DMS53 (cell line): ENCODE measurements at regions not wholly inside any gene's neighbourhood (a gene's known extent, or its start where the extent isn't known, plus 50 kb on each side); places are given as distances from the start of the nearest gene placed in this dataset.
"Not testable (repeated sequence)": the region's sequence is repeated elsewhere in the genome, so short reads cannot be mapped to it uniquely, and the experiment has no call there.

ENCODE experiments used
- DNase-seq: peaks from one replicate; lab custom pipeline; 2025; lab: John Stamatoyannopoulos, UW

DNA sequence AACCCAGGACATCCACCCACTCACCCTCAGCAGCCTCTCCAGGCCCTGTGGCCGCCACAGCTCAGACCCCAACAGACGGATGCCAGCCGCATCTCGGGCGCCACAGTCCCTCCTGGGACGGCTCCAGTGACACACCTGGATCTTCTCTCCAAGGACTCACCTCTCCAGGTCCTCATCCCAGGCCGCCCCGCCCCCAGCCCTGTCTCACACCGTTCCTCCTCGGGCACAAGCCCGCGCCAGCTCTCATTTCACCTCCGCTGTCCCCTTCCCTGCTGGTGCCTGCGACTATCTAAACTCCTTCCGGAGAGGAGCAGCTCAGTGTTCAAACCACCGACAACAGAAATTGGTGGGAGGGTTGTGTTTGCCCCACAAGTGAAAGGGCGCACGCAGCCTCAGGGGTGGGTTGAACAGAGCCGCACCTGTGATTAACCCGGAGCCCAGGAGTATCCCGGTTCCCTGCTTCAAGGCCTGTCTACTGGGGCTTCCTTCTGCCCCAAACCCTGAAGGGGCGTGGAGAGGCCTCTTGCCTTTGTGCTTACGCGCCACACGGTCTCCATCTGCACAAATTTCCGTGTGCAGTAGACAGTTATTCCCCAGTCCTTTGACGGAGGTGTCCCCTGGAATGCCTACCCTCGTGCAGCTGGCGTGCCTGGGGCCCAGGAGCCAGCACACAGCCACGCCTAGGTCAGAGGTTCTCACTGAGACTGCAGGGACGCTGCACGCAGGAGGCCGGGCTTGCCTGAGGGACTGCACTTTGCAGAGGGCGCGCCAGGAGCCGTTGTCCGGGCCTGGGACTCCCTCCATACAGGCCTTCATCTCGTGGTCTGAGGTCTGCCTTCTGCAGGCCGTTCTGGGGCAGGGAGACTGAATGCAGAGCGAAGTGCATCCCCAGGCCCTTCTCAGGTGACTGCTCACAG is 232.7 kb downstream of the DLL1 start:
- no peak for DNase-seq

DNA sequence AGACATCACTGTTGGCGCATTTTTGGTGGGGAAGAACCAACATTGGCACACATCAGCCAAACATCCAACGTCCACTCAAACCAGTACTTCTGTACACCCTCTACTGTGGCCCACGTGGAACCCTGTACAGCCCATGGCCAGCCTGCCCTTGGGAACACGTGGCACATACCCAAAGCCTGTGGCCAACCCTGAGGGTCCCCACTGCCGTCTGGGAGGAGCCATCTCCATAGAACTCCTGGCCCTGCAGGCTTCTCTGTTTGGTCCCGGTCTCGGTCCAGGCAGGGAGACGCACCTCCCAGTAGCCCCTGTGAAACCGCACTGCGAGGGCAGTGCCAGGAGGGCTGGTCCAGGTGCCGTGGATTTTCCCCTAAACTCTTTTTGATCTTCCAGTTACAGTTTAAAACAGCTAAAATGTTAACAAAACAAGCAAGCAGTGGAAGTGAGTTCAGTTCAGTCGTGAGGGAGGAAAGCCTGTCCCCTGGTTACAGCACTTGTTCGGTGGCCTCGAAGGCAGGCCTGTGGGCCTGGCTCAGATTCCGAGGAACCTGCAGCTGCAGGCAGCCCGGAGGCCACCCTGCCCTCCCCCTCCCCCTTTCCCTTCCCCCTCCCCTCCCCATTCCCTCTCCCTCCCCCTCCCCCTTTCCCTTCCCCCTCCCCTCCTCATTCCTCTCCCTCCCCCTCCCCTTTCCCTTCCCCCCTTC is 233.7 kb downstream of the DLL1 start:
- DNase-seq = no peak

DNA sequence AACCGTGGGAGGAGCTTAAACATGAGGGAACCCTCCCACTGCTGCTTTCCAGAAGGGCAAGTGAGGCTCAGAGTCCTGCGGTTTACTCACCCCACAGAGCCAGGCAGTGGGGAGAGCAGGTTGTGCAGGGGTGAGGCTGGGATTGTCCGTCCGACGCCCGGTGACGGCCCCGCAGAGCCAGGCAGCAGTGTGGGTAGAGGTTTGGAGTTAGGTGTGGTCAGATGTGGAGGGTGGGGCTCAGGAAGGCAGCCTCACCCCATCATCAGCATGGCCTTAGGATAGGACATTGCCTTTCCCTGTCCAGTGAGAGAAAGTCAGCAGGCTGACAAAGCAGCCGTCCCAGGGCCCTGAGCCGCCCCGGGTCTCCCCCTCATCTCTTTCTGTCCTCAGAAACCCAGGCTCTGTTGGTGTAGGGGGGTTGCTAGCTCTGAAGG is 234.6 kb downstream of the DLL1 start:
- DNase-seq = no peak

DNA sequence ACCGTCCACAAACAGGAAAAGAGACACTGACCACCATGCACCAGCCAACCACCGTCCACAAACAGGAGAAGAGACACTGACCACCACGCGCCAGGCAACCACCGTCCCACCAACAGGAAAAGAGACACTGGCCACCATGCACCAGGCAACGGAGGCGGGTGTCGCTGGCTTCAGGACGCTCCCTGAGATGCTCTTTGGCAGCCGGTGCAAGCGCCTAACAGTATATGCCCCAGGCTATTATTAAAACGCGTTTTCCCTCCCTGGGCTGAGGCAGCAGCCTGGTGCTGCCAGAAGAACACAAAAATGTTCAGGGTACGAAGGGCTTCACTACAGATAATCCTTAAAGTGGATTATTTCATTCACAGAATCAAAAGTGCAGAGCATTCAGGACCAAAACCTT is 235.1 kb downstream of the DLL1 start:
- not testable (repeated sequence) for DNase-seq

DNA sequence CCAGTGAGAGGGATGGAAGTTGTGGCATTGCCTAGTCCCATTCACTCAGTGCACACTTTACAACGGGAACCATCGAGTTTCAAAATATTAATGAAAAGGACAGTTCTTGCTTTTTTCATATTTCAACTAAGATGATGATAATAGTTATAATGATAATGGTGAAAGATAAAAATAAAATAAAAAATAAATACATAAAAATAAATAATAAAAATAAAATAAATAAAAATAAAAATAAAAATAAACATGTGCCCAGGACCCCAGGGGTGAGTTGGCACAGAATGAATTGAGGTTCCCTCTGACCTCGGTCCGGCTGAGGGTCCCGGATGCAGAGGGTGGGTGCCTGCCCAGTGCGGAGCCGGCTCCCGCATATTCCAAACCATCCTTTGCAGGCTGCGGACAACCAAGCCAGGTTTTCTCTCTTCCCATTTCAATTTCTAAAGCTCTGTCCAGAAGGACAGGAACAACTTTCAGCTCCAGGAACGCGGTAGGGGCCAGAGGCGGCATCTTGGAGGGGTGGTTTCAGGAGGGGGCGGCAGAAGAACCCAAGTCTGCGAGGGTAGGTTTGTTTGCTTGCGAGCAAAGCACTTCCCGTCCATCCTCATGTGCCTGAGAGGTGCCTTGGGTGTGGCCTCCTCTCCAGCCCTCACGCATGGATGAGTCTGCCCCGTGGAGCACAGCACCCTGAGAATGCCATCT is 236.8 kb downstream of the DLL1 start:
- DNase-seq = no peak

DNA sequence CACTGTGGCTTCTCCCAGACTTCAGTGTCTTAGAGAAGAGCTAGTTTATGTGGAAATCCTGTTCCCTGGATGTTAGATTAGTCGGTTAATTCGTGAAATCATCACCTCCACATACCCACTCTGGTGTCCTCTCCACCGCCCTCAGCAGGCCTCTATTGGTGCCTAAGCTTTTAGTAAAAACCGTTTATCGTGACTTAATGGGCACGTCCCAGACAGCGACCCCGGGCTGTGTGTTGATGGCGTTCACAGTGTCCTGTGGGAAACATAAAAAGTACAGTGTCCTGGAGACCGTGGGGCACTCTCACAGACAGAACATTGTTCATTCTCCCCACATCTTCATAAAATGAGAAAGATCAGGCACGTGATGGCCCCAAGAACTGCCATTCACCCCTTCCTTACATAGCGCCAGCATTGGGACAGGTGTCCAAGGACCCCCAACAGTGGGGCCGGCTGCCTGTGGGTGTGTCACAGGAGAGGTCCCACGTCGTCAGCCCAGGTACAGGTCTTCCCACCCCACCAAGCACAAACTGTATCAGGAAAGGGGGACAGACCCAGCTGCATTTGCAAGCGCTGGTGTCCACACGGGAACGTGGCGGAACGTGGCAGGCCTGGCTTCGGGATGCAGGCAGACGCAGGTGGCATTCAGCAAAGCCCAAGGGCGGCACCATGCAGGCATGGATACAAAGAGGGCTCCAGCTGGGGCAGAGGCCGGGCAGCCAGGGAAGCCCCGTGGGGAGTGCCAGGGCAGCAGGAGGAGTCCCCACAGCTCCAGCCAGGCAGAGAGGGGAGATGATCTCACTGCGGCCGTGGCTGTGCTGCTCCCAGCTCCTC is 237.7 kb downstream of the DLL1 start:
- DNase-seq = no peak

DNA sequence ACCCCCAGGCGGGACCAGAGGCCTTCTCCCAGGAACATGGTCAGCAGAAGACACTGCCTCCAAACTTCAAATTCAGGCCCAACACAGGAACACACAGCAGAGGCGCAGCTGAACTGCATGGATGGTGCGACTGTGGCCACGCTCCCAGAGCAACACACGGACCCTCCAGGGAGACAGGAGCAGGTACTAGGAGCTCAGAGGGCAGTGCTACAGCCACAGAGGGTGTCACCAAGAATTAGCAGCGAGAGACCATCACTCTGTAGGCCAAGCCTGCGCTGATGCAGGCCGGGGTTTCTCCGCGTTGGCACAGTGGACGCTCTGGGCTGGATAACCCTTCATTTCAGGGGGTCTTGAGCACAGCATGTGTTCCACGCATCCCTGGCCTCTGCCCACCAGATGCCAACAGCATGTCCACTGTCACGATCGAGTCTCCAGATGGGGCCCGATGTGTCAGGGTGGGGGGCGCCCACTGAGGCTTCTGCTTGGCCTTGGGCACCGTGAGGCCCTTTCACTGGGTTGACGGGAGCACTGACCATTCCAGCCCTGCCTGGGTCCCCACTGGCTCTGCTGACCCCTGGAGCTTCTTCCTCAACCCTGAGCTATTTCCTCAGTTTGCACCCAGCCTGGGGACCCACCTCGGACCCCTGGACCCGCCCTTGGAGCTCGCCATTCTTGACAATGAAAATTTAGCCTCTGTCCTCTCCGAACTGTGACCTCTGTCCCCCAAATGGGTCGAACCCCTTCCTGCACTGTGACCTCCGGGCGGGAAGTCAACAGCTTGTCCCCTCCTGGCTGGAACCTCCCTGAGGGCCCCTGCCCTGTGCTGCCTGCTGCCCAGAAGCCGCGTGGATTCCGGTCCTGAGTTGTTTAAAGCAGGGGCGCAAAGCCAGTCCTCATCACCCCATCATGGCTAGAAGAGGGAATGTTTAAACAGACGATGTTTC is 239.4 kb downstream of the DLL1 start:
- DNase-seq = no peak

DNA sequence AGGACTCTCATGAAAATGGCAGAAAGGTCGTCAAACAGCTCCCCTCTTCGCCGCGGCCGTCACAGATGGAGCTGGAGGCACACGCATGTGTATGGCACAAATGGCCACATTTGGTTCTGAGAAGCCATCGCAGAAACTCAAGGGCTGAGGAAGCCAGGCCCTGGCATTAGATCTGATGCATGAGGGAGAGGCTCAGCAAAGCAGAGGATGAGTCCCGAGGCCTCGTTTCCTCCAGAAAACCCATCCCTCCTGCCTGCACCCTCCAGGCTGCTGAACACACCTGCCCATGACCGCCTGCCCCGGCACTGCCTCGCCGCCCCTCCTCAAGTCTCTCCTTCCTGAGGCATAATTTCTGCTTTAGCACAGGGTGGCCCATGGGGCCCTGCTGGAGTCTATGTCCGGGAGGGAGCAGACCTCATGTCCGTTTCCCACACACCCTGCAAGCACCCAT is 240.3 kb downstream of the DLL1 start:
- DNase-seq = no peak

DNA sequence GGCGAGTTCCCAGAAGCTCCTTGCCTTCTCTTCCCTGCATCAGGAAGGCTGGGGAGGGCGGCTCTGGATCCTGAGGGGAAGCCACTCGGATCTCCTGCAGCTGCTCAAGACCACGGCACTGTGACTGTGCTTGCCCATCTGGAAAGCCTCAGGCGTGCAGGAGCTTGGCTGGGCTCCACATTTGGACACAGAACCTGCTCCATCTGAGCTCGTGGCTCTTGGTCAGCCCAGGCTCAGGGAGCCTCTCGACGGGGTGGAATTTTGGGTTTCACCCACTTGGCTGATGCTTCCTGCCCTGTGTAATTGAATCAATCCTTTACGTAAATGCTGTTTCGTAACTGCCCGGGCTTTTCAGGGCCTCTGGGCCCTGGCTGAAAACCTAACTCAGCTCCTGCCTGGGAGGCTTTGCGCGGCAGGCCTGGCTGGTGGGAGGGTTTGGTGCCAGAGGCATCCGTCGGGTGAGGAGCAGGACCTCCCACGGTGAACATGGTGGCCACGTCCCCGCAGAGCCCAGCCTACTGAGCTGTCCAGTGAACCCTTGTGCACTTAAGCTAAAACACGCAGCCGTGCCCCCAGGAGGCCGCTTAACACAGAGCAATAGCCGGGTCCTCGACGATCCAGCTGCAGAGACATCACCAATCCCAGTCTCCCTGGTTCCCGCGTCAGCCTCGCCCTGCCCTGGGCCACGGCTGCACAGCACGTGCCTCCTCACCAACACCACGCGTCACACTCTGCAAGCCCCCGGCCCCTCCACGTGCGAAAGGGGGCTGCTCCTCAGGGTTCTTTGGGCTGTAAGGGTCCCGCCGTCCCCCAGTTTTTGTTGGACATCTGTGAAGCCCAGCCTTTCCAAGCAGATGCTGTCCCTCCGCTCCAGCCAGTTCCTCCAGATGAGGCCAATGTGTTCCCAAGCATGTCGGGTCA is 241.0 kb downstream of the DLL1 start:
- no peak for DNase-seq

DNA sequence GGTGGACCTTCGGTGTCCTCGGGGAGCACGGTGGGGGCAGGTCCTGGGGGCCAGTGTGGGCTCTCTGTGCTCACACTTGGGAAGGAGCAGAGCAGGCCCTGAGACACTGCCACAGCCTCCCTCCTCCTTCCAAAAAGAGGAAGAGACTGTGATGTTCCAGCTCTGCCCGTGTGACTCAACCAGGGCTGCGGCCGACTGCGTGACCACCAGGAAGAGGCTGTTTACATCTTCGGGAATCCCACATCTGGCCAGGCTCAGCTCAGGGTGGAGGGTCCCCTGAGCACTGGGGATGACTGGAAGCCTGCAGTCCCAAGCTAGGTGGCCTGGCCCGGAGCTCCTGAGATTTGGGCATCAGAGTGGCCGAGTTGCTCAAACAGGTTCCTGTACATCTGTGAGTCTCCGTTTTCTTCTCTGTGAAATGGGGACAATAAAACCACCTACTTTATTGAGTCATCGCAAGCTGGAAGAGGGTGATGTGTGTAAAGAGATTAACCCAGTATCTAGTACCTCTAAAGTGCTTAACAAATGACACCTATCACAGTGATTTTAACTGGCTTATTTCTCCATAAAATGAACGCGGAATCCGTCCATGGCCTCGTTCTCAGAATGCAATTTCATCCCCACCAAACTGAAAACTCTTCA is 242.1 kb downstream of the DLL1 start:
- no peak for DNase-seq

DNA sequence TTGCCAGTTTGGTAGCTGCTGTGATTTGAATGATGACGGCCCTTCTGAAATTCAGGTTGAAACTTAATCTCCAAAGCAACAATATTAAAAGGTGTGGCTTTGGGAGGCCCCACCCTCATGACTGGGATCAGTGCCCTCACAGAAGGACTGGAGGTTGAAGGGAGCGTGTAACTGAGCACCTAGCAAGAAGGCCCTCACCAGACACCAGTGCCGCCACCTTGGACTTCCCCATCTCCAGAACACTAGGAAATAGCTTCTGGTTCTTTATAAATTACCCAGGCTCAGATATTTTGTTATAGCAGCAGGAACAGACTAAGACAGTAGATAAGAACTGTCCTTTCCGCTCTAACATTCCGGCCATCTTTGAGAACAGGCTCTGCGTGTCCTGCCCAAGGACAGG is 243.1 kb downstream of the DLL1 start:
- no peak for DNase-seq

DNA sequence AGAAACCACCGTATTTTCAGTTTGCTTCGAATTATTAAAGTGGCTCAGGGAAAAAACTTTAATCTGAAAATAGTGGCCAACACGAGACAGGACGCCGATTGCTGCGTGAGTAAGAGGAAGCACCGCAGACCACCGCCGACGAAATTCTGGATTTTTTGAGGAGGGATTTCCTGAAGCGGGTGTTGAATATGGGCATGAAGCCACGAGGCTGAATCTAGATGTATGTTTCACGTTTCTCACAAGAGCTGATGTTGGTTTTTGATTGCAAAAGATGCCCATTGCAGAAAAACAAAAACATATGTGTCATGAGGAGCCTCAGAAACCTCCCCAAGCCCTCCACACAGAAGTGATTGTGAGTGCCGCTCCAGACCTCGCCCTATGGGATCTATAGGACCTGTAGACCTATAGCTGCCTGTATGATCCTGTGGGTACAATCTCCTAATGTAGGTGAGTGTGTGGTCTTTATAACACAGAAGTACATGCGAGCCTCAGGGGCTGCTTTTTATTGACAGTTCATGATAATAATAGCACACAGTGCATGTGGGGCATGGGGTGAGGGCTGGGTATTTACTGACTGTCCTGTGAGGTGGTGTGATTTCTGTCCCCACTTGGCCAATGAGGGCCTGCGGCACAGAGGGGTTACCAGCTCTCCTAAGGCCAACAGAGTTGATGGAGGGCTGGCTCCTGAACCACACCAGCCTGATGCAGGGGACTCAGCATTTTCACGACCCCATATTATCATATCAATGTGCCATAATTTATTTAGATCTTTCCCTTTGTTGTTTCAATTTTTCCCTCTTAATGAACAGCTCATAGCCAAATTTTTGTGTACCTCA is 243.9 kb downstream of the DLL1 start:
- DNase-seq = no peak

DNA sequence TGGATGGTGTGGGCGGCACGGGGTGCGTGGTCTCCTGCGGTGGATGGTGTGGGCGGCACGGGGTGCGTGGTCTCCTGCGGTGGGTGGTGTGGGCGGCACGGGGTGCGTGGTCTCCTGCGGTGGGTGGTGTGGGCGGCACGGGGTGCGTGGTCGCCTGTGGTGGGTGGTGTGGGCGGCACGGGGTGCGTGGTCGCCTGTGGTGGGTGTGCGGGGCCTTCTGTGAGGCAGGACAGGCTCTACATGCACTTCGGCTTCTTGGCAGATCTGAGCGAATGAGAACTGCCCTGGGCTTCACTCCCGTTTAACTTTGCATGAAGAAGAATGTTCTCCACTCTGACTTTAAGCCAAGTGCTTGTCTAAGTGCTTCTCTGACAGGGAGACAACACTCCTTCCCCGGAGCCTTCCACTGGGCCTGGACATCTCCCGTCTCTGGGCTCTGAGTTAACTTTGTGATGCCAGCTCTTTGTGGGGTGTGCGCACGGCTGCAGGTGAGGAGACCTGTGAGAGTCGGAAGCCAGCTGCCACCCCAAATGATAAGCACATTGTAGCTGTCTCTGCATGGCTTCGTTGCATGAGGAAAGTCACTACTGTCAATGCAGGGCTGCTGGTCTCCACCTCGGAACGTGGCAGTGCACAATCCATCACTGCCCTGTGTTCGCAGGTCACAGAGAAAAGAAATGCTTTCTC is 244.8 kb downstream of the DLL1 start:
- no peak for DNase-seq

DNA sequence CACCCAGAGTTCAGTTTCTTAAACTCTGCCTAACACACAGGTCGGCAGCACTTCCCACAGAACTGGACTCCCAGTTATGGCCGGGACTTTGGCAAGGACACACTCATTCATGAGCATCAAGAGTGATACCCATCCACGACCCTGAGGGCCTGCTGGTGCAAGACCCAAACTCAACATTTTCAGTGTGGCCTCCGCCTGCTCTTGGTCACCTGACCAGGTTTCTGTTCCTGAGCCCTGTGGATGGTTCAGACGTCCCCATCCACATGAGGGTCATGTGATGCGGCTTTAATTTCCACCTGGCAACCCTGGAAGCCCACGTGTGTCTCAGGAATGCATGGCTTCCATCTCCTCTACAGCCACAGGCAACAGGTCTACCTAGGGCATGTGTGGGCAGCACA is 245.3 kb downstream of the DLL1 start:
- DNase-seq = no peak

DNA sequence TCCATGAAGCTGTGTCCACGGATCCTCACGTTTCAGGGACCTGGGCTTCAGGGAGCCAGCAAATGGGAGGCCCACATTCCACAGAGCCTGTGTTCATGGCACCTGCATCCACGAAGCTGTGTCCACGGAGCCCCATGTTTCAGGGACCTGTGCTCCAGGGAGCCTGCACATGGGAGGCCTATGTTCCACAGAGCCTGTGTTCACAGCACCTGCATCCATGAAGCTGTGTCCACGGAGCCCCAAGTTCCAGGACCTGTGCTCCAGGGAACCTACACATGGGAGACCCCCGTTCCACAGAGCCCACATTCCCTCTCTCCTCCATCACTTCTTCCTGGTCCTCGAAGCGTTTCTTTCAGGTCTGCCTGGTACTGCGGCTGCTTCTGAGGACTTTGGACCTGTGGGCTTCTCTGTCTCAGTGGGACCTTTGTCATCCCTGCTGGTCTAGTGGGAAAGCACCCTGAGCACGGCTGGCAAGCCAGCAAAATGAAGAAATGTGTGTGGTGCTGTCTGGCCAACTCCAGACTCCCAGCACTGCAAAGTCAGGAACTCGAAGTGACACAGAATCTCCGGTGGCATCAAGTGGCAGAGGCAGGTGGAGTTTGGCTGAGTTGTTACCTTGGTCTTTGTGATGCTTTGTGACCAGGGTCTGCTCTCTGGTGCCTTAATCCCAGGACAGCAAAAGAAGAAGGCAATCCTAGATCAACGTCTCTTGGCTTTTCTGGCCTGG is 245.9 kb downstream of the DLL1 start:
- DNase-seq = no peak

DNA sequence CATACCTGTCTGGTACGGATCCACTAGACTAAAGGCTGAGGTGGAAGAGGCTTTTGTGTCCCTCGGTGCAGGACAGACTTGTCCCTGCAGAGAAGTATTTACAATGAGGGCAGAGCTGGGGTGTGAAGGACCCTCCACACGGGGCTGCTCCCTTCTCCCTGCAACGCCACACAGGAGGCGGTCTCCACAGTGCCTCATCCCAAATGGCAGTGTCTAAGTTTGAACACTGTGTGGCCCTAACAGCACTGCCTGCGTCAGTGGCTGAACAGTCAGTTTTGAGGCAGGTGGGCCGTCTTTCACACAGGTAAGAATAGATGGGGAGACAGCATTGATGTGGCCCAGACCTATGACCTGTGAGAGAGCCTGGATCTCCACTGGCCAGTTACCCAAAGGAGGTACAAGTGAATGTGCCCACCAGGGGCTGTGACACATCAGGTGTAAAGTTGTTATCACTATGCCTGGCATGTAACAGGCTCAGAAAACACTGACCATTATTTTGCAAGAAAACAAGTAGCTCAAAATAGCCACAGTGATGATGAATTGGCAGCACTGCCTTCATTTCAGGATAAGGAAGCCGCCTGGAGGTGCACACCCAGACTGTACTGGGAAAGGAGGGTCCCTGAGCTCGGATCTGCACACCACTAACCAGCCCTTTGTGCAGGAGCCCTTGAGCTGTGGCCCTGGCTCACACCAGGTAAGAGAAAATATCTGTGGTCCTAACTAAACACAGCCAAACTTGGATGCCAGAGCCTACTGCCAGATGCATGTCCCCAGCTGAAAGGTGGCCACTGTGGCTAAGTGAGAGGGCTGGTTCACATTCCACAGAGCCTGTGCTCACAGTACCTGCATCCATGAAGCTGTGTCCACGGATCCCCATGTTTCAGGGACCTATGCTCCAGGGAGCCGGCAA is 246.7 kb downstream of the DLL1 start:
- no peak for DNase-seq
